GM12878 (cell line): ENCODE measurements at regions not wholly inside any gene's neighbourhood (a gene's known extent, or its start where the extent isn't known, plus 50 kb on each side); places are given as distances from the start of the nearest gene placed in this dataset.

Experiments used
- ATAC-seq: fragments of 200-7000 bp; cut with Tn5 transposase; 3 replicates; pipeline ENCODE4 v1.9.1; 2020; ENCODE audit warnings: mild to moderate bottlenecking, moderate library complexity
- BruUV-seq: library from RNA; stranded (reverse); fragments of 400-500 nt; replicated peaks from 2 replicates; lab custom pipeline; 2021; lab: Mats Ljungman, UMichigan
- CTCF ChIA-PET: fragments of 300-600 bp; sonication (Branson Sonifier 250); formaldehyde crosslinking; extraction: SDS; loops from one replicate; lab custom pipeline; 2021; ENCODE audit warnings: inconsistent platforms; lab: Yijun Ruan, JAX
- POLR2A ChIA-PET: fragments of 350-600 bp; formaldehyde crosslinking; extraction: SDS; loops from one replicate; lab custom pipeline; 2021; ENCODE audit warnings: inconsistent platforms; lab: Charles Lee
- RAD21 ChIA-PET: fragments of 300-600 bp; sonication (Branson Sonifier 250); formaldehyde crosslinking; loops from one replicate; lab custom pipeline; 2023; ENCODE audit warnings: antibody characterized with exemption; ENCODE audit not compliant: unreplicated experiment; lab: Charles Lee
- SMC1A ChIA-PET: fragments of 300-600 bp; sonication (Branson Sonifier 250); formaldehyde crosslinking; loops from one replicate; lab custom pipeline; 2023; ENCODE audit not compliant: unreplicated experiment, uncharacterized antibody; lab: Charles Lee
- DNase-seq: peaks from one replicate; pipeline ENCODE4 v3.0.0-alpha.2; 2011; ENCODE audit warnings: low read depth, low spot score
- FAIRE-seq: peaks from 3 replicates; lab custom pipeline; 2011; peaks lifted over from hg19 to GRCh38; lab: Jason Lieb, UNC
- H2AFZ ChIP-seq: 2 replicates; pipeline ENCODE4 v1.6.0; 2011; ENCODE audit warnings: low read depth, low read length, control low read depth; ENCODE audit not compliant: control insufficient read depth
- H3K27ac ChIP-seq: 2 replicates; pipeline ENCODE4 v1.5.1; 2011; ENCODE audit warnings: control low read depth; ENCODE audit not compliant: control insufficient read depth, insufficient read depth
- H3K27me3 ChIP-seq, 2 experiments: replicated peaks in 1 of 2; 2 replicates each; pipeline versions ENCODE4 v1.6.0 to v1.6.1; 2011; ENCODE audit warnings: low read length in 1 of 2; ENCODE audit not compliant: control insufficient read depth in 2 of 2, insufficient read depth in 2 of 2
- H3K36me3 ChIP-seq, 2 experiments: 2 replicates each; pipeline ENCODE4 v1.5.1; 2011; ENCODE audit warnings: low read length in 1 of 2; ENCODE audit not compliant: control insufficient read depth in 2 of 2, insufficient read depth in 2 of 2
- H3K4me1 ChIP-seq: 2 replicates; pipeline ENCODE4 v1.6.1; 2011; ENCODE audit warnings: mild to moderate bottlenecking, low read length, moderate library complexity, mixed read lengths; ENCODE audit not compliant: control insufficient read depth, insufficient read depth
- H3K4me2 ChIP-seq: 2 replicates; pipeline ENCODE4 v1.6.0; 2011; ENCODE audit warnings: control low read depth; ENCODE audit not compliant: control insufficient read depth, insufficient read depth
- H3K4me3 ChIP-seq: fragments of 200-600 bp; sonication (generic); 2 replicates; pipeline ENCODE4 v1.5.1; 2016
- H3K79me2 ChIP-seq: 2 replicates; pipeline ENCODE4 v1.6.0; 2011; ENCODE audit warnings: low read length; ENCODE audit not compliant: control insufficient read depth, insufficient read depth
- H3K9ac ChIP-seq: 2 replicates; pipeline ENCODE4 v1.8.0; 2011; ENCODE audit warnings: low read length, control low read depth, mixed read lengths; ENCODE audit not compliant: control insufficient read depth, insufficient read depth
- H3K9me3 ChIP-seq: replicated peaks from 3 replicates; pipeline ENCODE4 v1.5.1; 2011; ENCODE audit warnings: mild to moderate bottlenecking, low read length; ENCODE audit not compliant: control insufficient read depth, insufficient read depth
- H4K20me1 ChIP-seq: 2 replicates; pipeline ENCODE4 v1.6.0; 2011; ENCODE audit not compliant: control insufficient read depth, insufficient read depth
- BACH1 ChIP-seq: fragments of 450-650 bp; IDR thresholded peaks from 2 replicates; pipeline ENCODE4 v1.6.1; 2017; ENCODE audit warnings: mild to moderate bottlenecking, borderline replicate concordance
- CHD4 ChIP-seq: fragments of 200-600 bp; sonication (generic); IDR thresholded peaks from 2 replicates; pipeline ENCODE4 v1.6.1; 2016; ENCODE audit warnings: mild to moderate bottlenecking
- POLR2AphosphoS5 ChIP-seq: IDR thresholded peaks from 2 replicates; pipeline ENCODE4 v1.6.1; 2011; ENCODE audit warnings: mild to moderate bottlenecking, low read length, inconsistent platforms
- SMAD1 ChIP-seq: fragments of 450-650 bp; IDR thresholded peaks from 2 replicates; pipeline ENCODE4 v1.6.1; 2018; ENCODE audit warnings: mild to moderate bottlenecking, low read depth; ENCODE audit not compliant: partially characterized antibody
- ZBTB40 ChIP-seq: fragments of 450-650 bp; IDR thresholded peaks from 2 replicates; pipeline ENCODE4 v1.6.1; 2016; ENCODE audit warnings: mild to moderate bottlenecking, moderate library complexity, borderline replicate concordance
- WGBS: methylation state at CpG from one replicate; pipeline ENCODE4 v1.1.6; 2016; ENCODE audit warnings: low lambda C conversion rate; ENCODE audit not compliant: insufficient replicate concordance, insufficient coverage; ENCODE audit errors: missing lambda C conversion rate; 5-methylcytosine and 5-hydroxymethylcytosine counted together
- in situ Hi-C: fragments of 300-500 bp; cut with MboI; formaldehyde crosslinking; loops from 9 replicates; pipeline ENCODE4 v1.14.3; 2018; ENCODE audit warnings: mixed read lengths
- intact Hi-C: fragments of 100-400 bp; cut with micrococcal nuclease; formaldehyde crosslinking; loops from one replicate; pipeline ENCODE4 v1.14.2; 2022; ENCODE audit not compliant: unreplicated experiment
- TF ChIP-seq, protein P1 (sequence below): fragments of 450-650 bp; IDR thresholded peaks from 2 replicates; pipeline ENCODE4 v1.6.1; 2017; ENCODE audit warnings: borderline replicate concordance

DNA sequence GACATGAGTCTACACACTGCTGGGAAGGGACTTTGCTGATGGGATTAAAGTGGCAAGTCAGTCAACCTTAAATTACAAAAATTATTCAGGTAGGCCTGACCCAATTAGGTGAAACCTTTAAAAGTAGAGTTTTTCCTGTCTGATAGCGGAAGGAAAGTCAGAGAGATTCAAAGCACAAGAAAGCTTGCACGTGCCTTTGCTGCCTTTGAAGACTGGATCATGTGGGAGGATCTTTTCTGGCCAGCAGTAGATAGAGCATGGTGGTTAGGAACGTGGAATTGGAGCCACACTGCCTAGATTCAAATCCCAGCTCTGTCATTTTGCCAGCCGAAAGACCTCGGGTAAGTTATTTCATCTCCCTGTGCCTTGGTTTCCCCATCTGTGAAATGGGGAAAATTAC, 265.8 kb upstream of the PROK2 start:
- Histone ChIP-seq H3K9ac (no peak overlapping the region), H3K79me2 (no peaks in the 10 kb centered on the region), H3K27ac (no peak overlapping the region), H4K20me1 (no peaks in the 10 kb centered on the region), H3K36me3 (no peaks in the 10 kb centered on the region; a peak in 1 of 4 replicates), H3K27me3 (no peaks in the 10 kb centered on the region), H3K4me1 (no peaks in the 10 kb centered on the region), H3K4me3 (no peak overlapping the region), H2AFZ (no peak overlapping the region), H3K4me2 (no peak overlapping the region), H3K9me3 (no peaks in the 10 kb centered on the region)
- DNase-seq (no peak), ATAC-seq (no peak), FAIRE-seq (no peak)
- POLR2A ChIA-PET: no interaction called here
- RAD21 ChIA-PET: no interaction called here
- 65% methylated on average over 5 of the region's 5 CpGs for whole genome bisulfite sequencing
- in situ Hi-C loops (no loop called here), intact Hi-C loops (no loop called here)
- SMC1A ChIA-PET: interaction anchor here (1.0 kb wide), 1 partner anchor 120 kb away, joined by 4 read pairs; no protein-coding TSS in a partner anchor
- CTCF ChIA-PET: interaction anchor here (0.5 to 0.6 kb wide), 2 partner anchors 315 to 410 kb away, joined by 4 to 5 read pairs; no protein-coding TSS in a partner anchor
- no TSS peak for BruUV-seq
- TF ChIP-seq BACH1 (no peak), ZBTB40 (no peak), POLR2AphosphoS5 (no peak), SMAD1 (no peak), CHD4 (no peak)
- TF ChIP-seq, protein P1, sequence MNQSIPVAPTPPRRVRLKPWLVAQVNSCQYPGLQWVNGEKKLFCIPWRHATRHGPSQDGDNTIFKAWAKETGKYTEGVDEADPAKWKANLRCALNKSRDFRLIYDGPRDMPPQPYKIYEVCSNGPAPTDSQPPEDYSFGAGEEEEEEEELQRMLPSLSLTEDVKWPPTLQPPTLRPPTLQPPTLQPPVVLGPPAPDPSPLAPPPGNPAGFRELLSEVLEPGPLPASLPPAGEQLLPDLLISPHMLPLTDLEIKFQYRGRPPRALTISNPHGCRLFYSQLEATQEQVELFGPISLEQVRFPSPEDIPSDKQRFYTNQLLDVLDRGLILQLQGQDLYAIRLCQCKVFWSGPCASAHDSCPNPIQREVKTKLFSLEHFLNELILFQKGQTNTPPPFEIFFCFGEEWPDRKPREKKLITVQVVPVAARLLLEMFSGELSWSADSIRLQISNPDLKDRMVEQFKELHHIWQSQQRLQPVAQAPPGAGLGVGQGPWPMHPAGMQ: no peak
